Smooth muscle cell (in vitro differentiated cells): ENCODE measurements at regions not wholly inside any gene's neighbourhood (a gene's known extent, or its start where the extent isn't known, plus 50 kb on each side); places are given as distances from the start of the nearest gene placed in this dataset.
"Not testable (repeated sequence)": the region's sequence is repeated elsewhere in the genome, so short reads cannot be mapped to it uniquely, and the experiment has no call there.

ENCODE experiments used
- DNase-seq: peaks from one replicate; lab custom pipeline; 2025; ENCODE audit not compliant: unreplicated experiment; lab: John Stamatoyannopoulos, UW
- H2AFZ ChIP-seq: fragments of 200-600 bp; sonication (generic); 2 replicates; pipeline ENCODE4 v1.6.0; 2016; ENCODE audit warnings: antibody characterized with exemption, low read depth, mild to moderate bottlenecking
- H3F3A ChIP-seq: fragments of 200-600 bp; sonication (generic); 2 replicates; pipeline ENCODE4 v1.6.0; 2017; ENCODE audit warnings: antibody characterized with exemption, low read depth
- H3K27ac ChIP-seq: fragments of 200-600 bp; sonication (generic); 2 replicates; pipeline ENCODE4 v1.5.1; 2016; ENCODE audit warnings: low read depth, mild to moderate bottlenecking
- H3K27me3 ChIP-seq: fragments of 200-600 bp; sonication (generic); 2 replicates; pipeline ENCODE4 v1.6.1; 2016; ENCODE audit warnings: low read depth, mild to moderate bottlenecking
- H3K36me3 ChIP-seq: fragments of 200-600 bp; sonication (generic); 2 replicates; pipeline ENCODE4 v1.5.1; 2016; ENCODE audit warnings: low read depth
- H3K4me1 ChIP-seq: fragments of 200-600 bp; sonication (generic); 2 replicates; pipeline ENCODE4 v1.5.1; 2016; ENCODE audit warnings: low read depth
- H3K4me2 ChIP-seq: fragments of 200-600 bp; sonication (generic); 2 replicates; pipeline ENCODE4 v1.6.0; 2016; ENCODE audit warnings: mild to moderate bottlenecking
- H3K4me3 ChIP-seq: fragments of 200-600 bp; sonication (generic); 2 replicates; pipeline ENCODE4 v1.5.1; 2016; ENCODE audit warnings: mild to moderate bottlenecking
- H3K79me2 ChIP-seq: fragments of 200-600 bp; sonication (generic); 2 replicates; pipeline ENCODE4 v1.6.0; 2016; ENCODE audit warnings: low read depth, mild to moderate bottlenecking
- H3K9ac ChIP-seq: fragments of 200-600 bp; sonication (generic); 2 replicates; pipeline ENCODE4 v1.6.0; 2016; ENCODE audit warnings: low read depth
- H3K9me3 ChIP-seq: fragments of 200-600 bp; sonication (generic); replicated peaks from 2 replicates; pipeline ENCODE4 v1.5.1; 2016; ENCODE audit warnings: low read depth
- H4K20me1 ChIP-seq: fragments of 200-600 bp; sonication (generic); 2 replicates; pipeline ENCODE4 v1.6.0; 2016; ENCODE audit warnings: low read depth
- CTCF ChIP-seq: fragments of 200-600 bp; sonication (generic); IDR thresholded peaks from 2 replicates; pipeline ENCODE4 v1.5.1; 2017; ENCODE audit warnings: borderline replicate concordance, mild to moderate bottlenecking, antibody characterized with exemption; ENCODE audit not compliant: insufficient read depth, poor library complexity, severe bottlenecking
- WGBS: methylation state at CpG from one replicate; pipeline ENCODE4 v1.1.7; 2016; ENCODE audit warnings: low lambda C conversion rate; 5-methylcytosine and 5-hydroxymethylcytosine counted together

DNA sequence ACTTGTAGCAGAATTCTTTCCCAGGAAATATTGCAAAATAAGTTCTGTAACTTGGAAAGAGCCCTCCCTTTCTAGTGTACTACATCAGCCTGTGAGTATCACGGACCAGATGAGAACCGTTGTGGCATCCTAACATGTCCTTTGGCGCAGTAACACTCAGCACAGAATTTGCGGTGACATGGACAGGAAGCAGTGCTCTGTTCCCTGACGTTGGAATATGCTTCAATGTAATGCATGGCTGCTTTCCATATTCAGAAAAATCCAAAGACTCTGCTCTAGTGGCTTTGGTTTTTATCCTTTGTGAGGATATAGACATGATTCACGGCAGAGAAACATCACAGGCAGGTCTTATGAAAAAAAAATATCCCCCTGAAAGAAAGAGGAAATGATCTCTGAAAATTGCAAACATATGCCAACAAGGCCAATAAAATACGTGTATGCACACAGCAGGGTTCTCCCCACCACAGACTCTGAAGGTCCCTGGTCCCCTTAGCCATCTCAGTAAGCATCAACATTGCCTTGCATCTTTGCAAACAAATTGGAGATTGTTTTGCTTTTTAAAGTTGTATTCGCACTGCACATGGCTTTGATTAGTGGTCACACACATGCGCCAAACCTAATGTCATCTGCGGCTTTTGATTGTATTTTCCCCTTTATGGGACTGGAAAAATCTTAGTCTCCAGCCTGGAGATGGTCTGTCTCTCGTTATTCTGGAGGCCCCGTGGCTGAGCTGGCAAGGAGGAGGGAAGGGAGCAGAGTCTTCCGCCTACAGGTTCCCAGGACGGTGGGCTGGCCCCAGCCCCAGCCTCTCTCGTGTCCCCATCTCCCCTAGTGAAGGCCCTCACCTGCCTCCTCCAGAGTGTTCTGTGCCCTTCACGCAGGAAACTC lies 122.9 kb downstream of the COPS8 start:
- H3K79me2 ChIP-seq: no peaks in the 10 kb centered on the region
- no peak overlapping the region for H2AFZ ChIP-seq
- no peaks in the 10 kb centered on the region for H3K36me3 ChIP-seq
- no peaks in the 10 kb centered on the region for H3K9me3 ChIP-seq
- peaks cover 59% of the 10 kb centered on the region for H3F3A ChIP-seq
- peak overlapping the region; percentile 100 for H3K27ac ChIP-seq
- no peak for TF ChIP-seq CTCF
- peaks cover 12% of the 10 kb centered on the region for H3K4me1 ChIP-seq
- H3K4me2 ChIP-seq: peak overlapping the region; percentile 28
- H3K4me3 ChIP-seq: no peak overlapping the region
- DNase-seq: no peak
- H3K27me3 ChIP-seq: no peaks in the 10 kb centered on the region
- no peaks in the 10 kb centered on the region for H4K20me1 ChIP-seq
- peak overlapping the region; percentile 62 for H3K9ac ChIP-seq
- WGBS: 28% methylated on average over 16 of the region's 16 CpGs

DNA sequence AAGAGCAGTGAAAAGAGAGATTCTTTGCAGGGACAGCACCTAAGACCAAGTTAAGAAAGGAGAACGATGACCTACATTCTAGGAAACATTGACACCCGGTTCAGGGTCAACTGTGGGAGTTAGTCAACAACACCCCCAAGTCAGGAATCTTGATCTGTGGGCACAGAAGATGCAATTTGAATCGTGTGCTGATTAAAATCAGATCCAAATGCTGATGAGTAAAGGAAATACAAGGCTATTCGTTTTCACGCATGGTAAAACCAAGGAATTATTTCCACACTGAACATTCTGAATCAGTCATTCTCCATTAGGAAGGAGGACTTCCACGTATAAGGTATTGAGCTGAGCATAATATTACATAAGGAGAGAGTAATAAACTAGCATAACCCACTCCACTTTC lies 124.2 kb downstream of the COPS8 start:
- 84% methylated on average over 6 of the region's 6 CpGs for WGBS
- no peak overlapping the region for H2AFZ ChIP-seq
- no peaks in the 10 kb centered on the region for H4K20me1 ChIP-seq
- no peaks in the 10 kb centered on the region for H3K9me3 ChIP-seq
- peak overlapping the region; percentile 25 for H3K9ac ChIP-seq
- no peaks in the 10 kb centered on the region for H3K27me3 ChIP-seq
- peaks cover 15% of the 10 kb centered on the region for H3K4me1 ChIP-seq
- no peaks in the 10 kb centered on the region for H3K36me3 ChIP-seq
- peaks cover 55% of the 10 kb centered on the region for H3F3A ChIP-seq
- H3K4me3 ChIP-seq: no peak overlapping the region
- H3K4me2 ChIP-seq: peak overlapping the region; percentile 24
- H3K79me2 ChIP-seq: no peaks in the 10 kb centered on the region
- peak overlapping the region; percentile 100 for H3K27ac ChIP-seq
- no peak for TF ChIP-seq CTCF
- DNase-seq: no peak

DNA sequence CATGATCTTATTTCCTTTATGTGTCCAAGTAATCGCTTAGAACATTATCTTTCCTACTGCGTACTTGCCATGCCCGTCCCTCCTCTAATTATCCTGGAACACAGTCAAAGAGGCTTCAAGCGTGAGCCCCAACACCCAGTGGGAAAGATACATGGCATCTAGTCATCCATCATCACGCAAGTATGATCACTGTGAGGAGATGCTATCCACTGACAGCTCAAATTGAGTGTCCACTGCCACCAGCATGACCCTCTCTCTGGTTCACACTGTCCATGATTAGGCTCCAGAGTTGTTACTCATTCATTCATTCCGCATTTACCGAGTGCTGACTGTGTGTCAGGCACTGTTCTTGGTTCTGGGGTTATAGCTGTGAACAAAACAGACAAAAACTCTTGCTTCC lies 124.6 kb downstream of the COPS8 start:
- Histone ChIP-seq H3K4me2 (peak overlapping the region; percentile 24), H2AFZ (no peak overlapping the region), H3K36me3 (no peaks in the 10 kb centered on the region), H3K79me2 (no peaks in the 10 kb centered on the region), H4K20me1 (no peaks in the 10 kb centered on the region), H3K27ac (peak overlapping the region; percentile 100), H3K4me3 (no peak overlapping the region), H3K9me3 (no peaks in the 10 kb centered on the region), H3K4me1 (peaks cover 14% of the 10 kb centered on the region), H3K27me3 (no peaks in the 10 kb centered on the region), H3F3A (peaks cover 54% of the 10 kb centered on the region), H3K9ac (peak overlapping the region; percentile 25)
- no peak for DNase-seq
- TF ChIP-seq CTCF: no peak
- 95% methylated on average over 7 of the region's 7 CpGs for WGBS

- Histone ChIP-seq H2AFZ (no peak overlapping the region), H3K9me3 (no peaks in the 10 kb centered on the region), H3K27me3 (no peaks in the 10 kb centered on the region), H3K4me1 (peaks cover 10% of the 10 kb centered on the region), H3K36me3 (no peaks in the 10 kb centered on the region), H3K4me2 (no peak overlapping the region), H3K4me3 (no peak overlapping the region), H3K79me2 (no peaks in the 10 kb centered on the region), H3K27ac (peak overlapping the region; percentile 100), H3F3A (peaks cover 54% of the 10 kb centered on the region), H3K9ac (peak overlapping the region; percentile 25), H4K20me1 (no peaks in the 10 kb centered on the region)
- WGBS: 87% methylated on average over 6 of the region's 6 CpGs
- TF ChIP-seq CTCF: no peak
- DNase-seq: no peak
Observed at GRCh38 chr2:237210763-237211162, 125.1 kb downstream of the COPS8 start.

GRCh38 chr2:237212356-237213279 lies 126.9 kb downstream of the COPS8 start:
- not testable (repeated sequence) for H3K27me3 ChIP-seq, H3K4me1 ChIP-seq, H4K20me1 ChIP-seq, H3K4me3 ChIP-seq, DNase-seq, H3K9me3 ChIP-seq, H3K79me2 ChIP-seq, H3K4me2 ChIP-seq, H3K36me3 ChIP-seq, H2AFZ ChIP-seq
- WGBS: 94% methylated on average over 9 of the region's 9 CpGs
- H3K27ac ChIP-seq: peak overlapping the region; percentile 100
- H3F3A ChIP-seq: peaks cover 45% of the 10 kb centered on the region
- peak overlapping the region; percentile 90 for H3K9ac ChIP-seq
